Caco-2 (cell line): ENCODE measurements at regions not wholly inside any gene's neighbourhood (a gene's known extent, or its start where the extent isn't known, plus 50 kb on each side); places are given as distances from the start of the nearest gene placed in this dataset.

Source experiments
- BruUV-seq: library from RNA; stranded (reverse); fragments of 400-500 nt; replicated peaks from 2 replicates; lab custom pipeline; 2021; lab: Mats Ljungman, UMichigan
- CTCF ChIA-PET: fragments of 300-600 bp; sonication (Branson Sonifier 250); formaldehyde crosslinking; loops from one replicate; lab custom pipeline; 2022; ENCODE audit warnings: antibody characterized with exemption; lab: Charles Lee
- POLR2A ChIA-PET: fragments of 300-600 bp; sonication (Branson Sonifier 250); formaldehyde crosslinking; loops from one replicate; lab custom pipeline; 2022; ENCODE audit warnings: antibody characterized with exemption; lab: Charles Lee
- DNase-seq, 2 experiments: peaks; one replicate each; pipeline versions ENCODE4 v3.0.0 to v3.0.0-alpha.2; 2020 to 2022
- H3K27me3 ChIP-seq: replicated peaks from 2 replicates; pipeline ENCODE4 v1.6.0; 2011; ENCODE audit warnings: low read length; ENCODE audit not compliant: control insufficient read depth, insufficient read depth
- H3K36me3 ChIP-seq: 2 replicates; pipeline ENCODE4 v1.5.1; 2011; ENCODE audit warnings: low read length; ENCODE audit not compliant: control insufficient read depth, insufficient read depth
- H3K4me1 ChIP-seq: fragments of 250-450 bp; sonication (Bioruptor Pico); 2 replicates; pipeline ENCODE4 v1.5.1; 2020; ENCODE audit warnings: mild to moderate bottlenecking
- H3K4me3 ChIP-seq: 2 replicates; pipeline ENCODE4 v1.5.1; 2011; ENCODE audit warnings: low read depth, mild to moderate bottlenecking, control low read depth, low read length
- H3K9me3 ChIP-seq: fragments of 250-450 bp; sonication (Bioruptor Pico); 2 replicates; pipeline ENCODE4 v1.5.1; 2020; ENCODE audit warnings: mild to moderate bottlenecking, moderate library complexity
- H3K27ac Mint-ChIP-seq: one replicate; pipeline ENCODE4 v1.8.0; 2022; ENCODE audit warnings: mixed read lengths; ENCODE audit not compliant: unreplicated experiment
- H3K27me3 Mint-ChIP-seq: one replicate; pipeline ENCODE4 v1.8.0; 2022; ENCODE audit warnings: mixed read lengths; ENCODE audit not compliant: insufficient read depth, unreplicated experiment
- H3K36me3 Mint-ChIP-seq: one replicate; pipeline ENCODE4 v1.8.0; 2022; ENCODE audit warnings: mild to moderate bottlenecking, mixed read lengths; ENCODE audit not compliant: insufficient read depth, unreplicated experiment
- H3K4me1 Mint-ChIP-seq: one replicate; pipeline ENCODE4 v1.8.0; 2022; ENCODE audit warnings: low read depth, mixed read lengths; ENCODE audit not compliant: unreplicated experiment
- H3K4me3 Mint-ChIP-seq: one replicate; pipeline ENCODE4 v1.8.0; 2022; ENCODE audit warnings: mild to moderate bottlenecking, moderate library complexity, mixed read lengths; ENCODE audit not compliant: unreplicated experiment
- H3K9me3 Mint-ChIP-seq: one replicate; pipeline ENCODE4 v1.8.0; 2022; ENCODE audit warnings: mixed read lengths; ENCODE audit not compliant: unreplicated experiment
- intact Hi-C: fragments of 100-400 bp; cut with micrococcal nuclease; formaldehyde crosslinking; loops from one replicate; pipeline ENCODE4 v1.10.0; 2022; ENCODE audit not compliant: unreplicated experiment
- TF ChIP-seq, protein P1 (sequence below), 2 experiments: fragments of 200-600 bp in 1 of 2; IDR thresholded peaks; 1 replicate in 1 of 2; 2 replicates in 1 of 2; pipeline versions ENCODE4 v1.5.1 to v1.8.0; 2011 to 2022; ENCODE audit warnings: antibody characterized with exemption in 1 of 2, control low read depth in 1 of 2, inconsistent platforms in 1 of 2, low read depth in 1 of 2, low read length in 1 of 2, mild to moderate bottlenecking in 1 of 2, moderate library complexity in 1 of 2; ENCODE audit not compliant: insufficient read depth in 1 of 2, severe bottlenecking in 1 of 2, unreplicated experiment in 1 of 2

DNA sequence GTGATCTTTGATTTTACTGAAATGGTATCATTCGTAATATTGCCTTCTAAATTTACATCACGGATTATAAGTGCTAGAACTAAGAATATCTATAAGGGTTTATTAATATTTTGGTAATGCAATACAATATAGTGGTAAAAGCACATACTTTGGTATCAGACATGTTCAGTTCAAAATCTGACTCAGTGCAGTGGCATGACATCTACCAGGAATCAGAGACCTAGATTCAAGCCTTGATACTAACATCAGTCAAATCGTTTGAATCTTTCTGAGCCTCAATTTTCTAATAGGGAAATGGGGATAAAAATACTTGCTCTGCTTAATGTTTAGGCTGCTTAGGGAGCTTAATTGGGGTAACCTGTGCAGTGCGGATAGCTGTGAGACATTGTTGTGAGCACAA lies 488.0 kb downstream of the BCKDHB start:
- CTCF ChIA-PET: no interaction called here
- BruUV-seq: no TSS peak

DNA sequence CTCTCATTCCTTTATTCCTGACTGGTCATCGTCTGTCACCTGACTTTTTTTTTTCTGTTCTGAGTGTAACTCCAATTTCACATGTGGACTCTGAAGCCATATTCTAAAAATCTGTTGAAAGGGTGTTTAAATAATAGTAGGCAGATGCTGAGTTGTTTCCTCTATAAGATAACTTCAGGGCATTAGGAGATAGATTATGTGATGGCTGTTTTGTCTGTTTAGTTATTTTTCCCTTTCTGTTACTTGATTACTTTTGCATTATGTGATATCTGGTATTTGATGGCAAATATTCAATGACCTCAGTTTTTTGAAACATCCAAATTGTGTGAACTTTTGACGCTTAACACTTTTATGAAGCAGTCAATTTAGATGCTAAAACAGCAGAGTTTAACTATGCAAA lies 486.0 kb downstream of the BCKDHB start:
- no peak overlapping the region for H3K4me3 Mint-ChIP-seq
- Histone ChIP-seq H3K4me1 (no peaks in the 10 kb centered on the region), H3K36me3 (no peaks in the 10 kb centered on the region), H3K9me3 (no peaks in the 10 kb centered on the region), H3K4me3 (no peak overlapping the region), H3K27me3 (no peaks in the 10 kb centered on the region)
- POLR2A ChIA-PET: no interaction called here
- H3K27me3 Mint-ChIP-seq: peaks cover 5% of the 10 kb centered on the region
- CTCF ChIA-PET: no interaction called here
- no peak overlapping the region for H3K27ac Mint-ChIP-seq
- BruUV-seq: no TSS peak
- H3K36me3 Mint-ChIP-seq: no peaks in the 10 kb centered on the region
- intact Hi-C loops: no loop called here
- no peak for DNase-seq
- H3K4me1 Mint-ChIP-seq: no peaks in the 10 kb centered on the region
- TF ChIP-seq, protein P1, sequence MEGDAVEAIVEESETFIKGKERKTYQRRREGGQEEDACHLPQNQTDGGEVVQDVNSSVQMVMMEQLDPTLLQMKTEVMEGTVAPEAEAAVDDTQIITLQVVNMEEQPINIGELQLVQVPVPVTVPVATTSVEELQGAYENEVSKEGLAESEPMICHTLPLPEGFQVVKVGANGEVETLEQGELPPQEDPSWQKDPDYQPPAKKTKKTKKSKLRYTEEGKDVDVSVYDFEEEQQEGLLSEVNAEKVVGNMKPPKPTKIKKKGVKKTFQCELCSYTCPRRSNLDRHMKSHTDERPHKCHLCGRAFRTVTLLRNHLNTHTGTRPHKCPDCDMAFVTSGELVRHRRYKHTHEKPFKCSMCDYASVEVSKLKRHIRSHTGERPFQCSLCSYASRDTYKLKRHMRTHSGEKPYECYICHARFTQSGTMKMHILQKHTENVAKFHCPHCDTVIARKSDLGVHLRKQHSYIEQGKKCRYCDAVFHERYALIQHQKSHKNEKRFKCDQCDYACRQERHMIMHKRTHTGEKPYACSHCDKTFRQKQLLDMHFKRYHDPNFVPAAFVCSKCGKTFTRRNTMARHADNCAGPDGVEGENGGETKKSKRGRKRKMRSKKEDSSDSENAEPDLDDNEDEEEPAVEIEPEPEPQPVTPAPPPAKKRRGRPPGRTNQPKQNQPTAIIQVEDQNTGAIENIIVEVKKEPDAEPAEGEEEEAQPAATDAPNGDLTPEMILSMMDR (IDR thresholded peaks at IDR 0.05; ENCODE audit: insufficient read depth in 1 of 2, low read depth in 1 of 2, low read length in 1 of 2, severe bottlenecking in 1 of 2, unreplicated experiment in 1 of 2): no peak
- H3K9me3 Mint-ChIP-seq: peaks cover 4% of the 10 kb centered on the region

More for the DNA sequence above, 488.0 kb downstream of the BCKDHB start:
- Histone ChIP-seq H3K4me1 (no peaks in the 10 kb centered on the region), H3K27me3 (no peaks in the 10 kb centered on the region), H3K9me3 (no peaks in the 10 kb centered on the region), H3K36me3 (no peaks in the 10 kb centered on the region), H3K4me3 (no peak overlapping the region)
- Mint-ChIP-seq H3K4me3 (no peak overlapping the region), H3K27ac (no peak overlapping the region), H3K27me3 (peaks cover 5% of the 10 kb centered on the region), H3K4me1 (no peaks in the 10 kb centered on the region), H3K9me3 (no peaks in the 10 kb centered on the region), H3K36me3 (no peaks in the 10 kb centered on the region)
- POLR2A ChIA-PET: no interaction called here
- DNase-seq: no peak
- intact Hi-C loops: no loop called here
- TF ChIP-seq, protein P1 (IDR thresholded peaks at IDR 0.05; ENCODE audit: insufficient read depth in 1 of 2, low read depth in 1 of 2, low read length in 1 of 2, severe bottlenecking in 1 of 2, unreplicated experiment in 1 of 2): no peak

DNA sequence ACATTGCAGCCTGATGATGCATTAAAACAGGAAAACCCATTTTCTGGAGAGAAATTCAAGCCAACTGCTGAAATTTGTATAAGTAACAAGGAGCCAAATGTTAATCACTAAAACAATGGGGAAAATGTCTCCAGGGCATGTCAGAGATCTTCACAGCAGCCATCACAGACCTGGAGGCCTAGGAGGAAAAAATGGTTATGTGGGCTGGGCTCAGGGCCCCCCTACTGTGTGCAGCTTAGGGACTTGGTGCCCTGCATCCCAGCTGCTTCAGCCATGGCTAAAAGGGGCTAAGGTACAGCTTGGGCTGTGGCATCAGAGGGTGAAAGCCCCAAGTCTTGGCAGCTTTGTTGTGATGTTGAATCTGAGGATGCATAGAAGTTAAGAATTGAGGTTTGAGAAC lies 479.8 kb downstream of the BCKDHB start:
- TF ChIP-seq, protein P1 (IDR thresholded peaks at IDR 0.05; ENCODE audit: insufficient read depth in 1 of 2, low read depth in 1 of 2, low read length in 1 of 2, severe bottlenecking in 1 of 2, unreplicated experiment in 1 of 2): no peak
- no peaks in the 10 kb centered on the region for H3K4me1 Mint-ChIP-seq
- Histone ChIP-seq H3K27me3 (no peaks in the 10 kb centered on the region), H3K9me3 (no peaks in the 10 kb centered on the region), H3K36me3 (no peaks in the 10 kb centered on the region), H3K4me1 (no peaks in the 10 kb centered on the region), H3K4me3 (no peak overlapping the region)
- no peaks in the 10 kb centered on the region for H3K27me3 Mint-ChIP-seq
- BruUV-seq: no TSS peak
- ChIA-PET POLR2A (no interaction called here), CTCF (no interaction called here)
- intact Hi-C loops: no loop called here
- H3K36me3 Mint-ChIP-seq: no peaks in the 10 kb centered on the region
- H3K9me3 Mint-ChIP-seq: peaks cover 24% of the 10 kb centered on the region
- no peak overlapping the region for H3K4me3 Mint-ChIP-seq
- H3K27ac Mint-ChIP-seq: no peak overlapping the region
- DNase-seq: no peak
